Smooth muscle cell (in vitro differentiated cells): ENCODE measurements at regions not wholly inside any gene's neighbourhood (a gene's known extent, or its start where the extent isn't known, plus 50 kb on each side); places are given as distances from the start of the nearest gene placed in this dataset.

Experiments used
- DNase-seq: peaks from one replicate; lab custom pipeline; 2025; ENCODE audit not compliant: unreplicated experiment; lab: John Stamatoyannopoulos, UW
- H2AFZ ChIP-seq: fragments of 200-600 bp; sonication (generic); 2 replicates; pipeline ENCODE4 v1.6.0; 2016; ENCODE audit warnings: antibody characterized with exemption, low read depth, mild to moderate bottlenecking
- H3F3A ChIP-seq: fragments of 200-600 bp; sonication (generic); 2 replicates; pipeline ENCODE4 v1.6.0; 2017; ENCODE audit warnings: antibody characterized with exemption, low read depth
- H3K27ac ChIP-seq: fragments of 200-600 bp; sonication (generic); 2 replicates; pipeline ENCODE4 v1.5.1; 2016; ENCODE audit warnings: low read depth, mild to moderate bottlenecking
- H3K27me3 ChIP-seq: fragments of 200-600 bp; sonication (generic); 2 replicates; pipeline ENCODE4 v1.6.1; 2016; ENCODE audit warnings: low read depth, mild to moderate bottlenecking
- H3K36me3 ChIP-seq: fragments of 200-600 bp; sonication (generic); 2 replicates; pipeline ENCODE4 v1.5.1; 2016; ENCODE audit warnings: low read depth
- H3K4me1 ChIP-seq: fragments of 200-600 bp; sonication (generic); 2 replicates; pipeline ENCODE4 v1.5.1; 2016; ENCODE audit warnings: low read depth
- H3K4me2 ChIP-seq: fragments of 200-600 bp; sonication (generic); 2 replicates; pipeline ENCODE4 v1.6.0; 2016; ENCODE audit warnings: mild to moderate bottlenecking
- H3K4me3 ChIP-seq: fragments of 200-600 bp; sonication (generic); 2 replicates; pipeline ENCODE4 v1.5.1; 2016; ENCODE audit warnings: mild to moderate bottlenecking
- H3K79me2 ChIP-seq: fragments of 200-600 bp; sonication (generic); 2 replicates; pipeline ENCODE4 v1.6.0; 2016; ENCODE audit warnings: low read depth, mild to moderate bottlenecking
- H3K9ac ChIP-seq: fragments of 200-600 bp; sonication (generic); 2 replicates; pipeline ENCODE4 v1.6.0; 2016; ENCODE audit warnings: low read depth
- H3K9me3 ChIP-seq: fragments of 200-600 bp; sonication (generic); replicated peaks from 2 replicates; pipeline ENCODE4 v1.5.1; 2016; ENCODE audit warnings: low read depth
- H4K20me1 ChIP-seq: fragments of 200-600 bp; sonication (generic); 2 replicates; pipeline ENCODE4 v1.6.0; 2016; ENCODE audit warnings: low read depth
- WGBS: methylation state at CpG from one replicate; pipeline ENCODE4 v1.1.7; 2016; ENCODE audit warnings: low lambda C conversion rate; 5-methylcytosine and 5-hydroxymethylcytosine counted together
- TF ChIP-seq, protein P1 (sequence below): fragments of 200-600 bp; sonication (generic); IDR thresholded peaks from 2 replicates; pipeline ENCODE4 v1.5.1; 2017; ENCODE audit warnings: borderline replicate concordance, mild to moderate bottlenecking, antibody characterized with exemption; ENCODE audit not compliant: insufficient read depth, poor library complexity, severe bottlenecking

DNA sequence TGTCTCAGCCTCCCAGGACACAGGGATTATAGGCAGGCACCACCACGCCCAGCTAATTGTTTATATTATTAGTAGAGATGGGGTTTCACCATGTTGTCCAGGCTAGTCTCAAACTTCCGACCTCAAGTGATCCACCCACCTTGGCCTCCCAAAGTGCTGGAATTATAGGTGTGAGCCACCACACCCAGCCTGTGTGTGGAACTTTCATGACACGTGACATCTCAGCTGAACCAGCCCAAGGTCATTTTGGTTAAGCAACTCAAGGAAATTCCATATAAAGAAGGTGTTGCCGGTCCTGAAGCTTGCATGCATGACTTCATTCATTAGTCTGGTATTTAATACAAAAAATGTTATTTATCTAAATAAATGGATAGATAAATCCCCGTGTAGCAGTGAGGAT lies 145.5 kb downstream of the AXIN2 start:
- no peaks in the 10 kb centered on the region for H3K36me3 ChIP-seq
- no peak overlapping the region for H3K4me2 ChIP-seq
- TF ChIP-seq, protein P1, sequence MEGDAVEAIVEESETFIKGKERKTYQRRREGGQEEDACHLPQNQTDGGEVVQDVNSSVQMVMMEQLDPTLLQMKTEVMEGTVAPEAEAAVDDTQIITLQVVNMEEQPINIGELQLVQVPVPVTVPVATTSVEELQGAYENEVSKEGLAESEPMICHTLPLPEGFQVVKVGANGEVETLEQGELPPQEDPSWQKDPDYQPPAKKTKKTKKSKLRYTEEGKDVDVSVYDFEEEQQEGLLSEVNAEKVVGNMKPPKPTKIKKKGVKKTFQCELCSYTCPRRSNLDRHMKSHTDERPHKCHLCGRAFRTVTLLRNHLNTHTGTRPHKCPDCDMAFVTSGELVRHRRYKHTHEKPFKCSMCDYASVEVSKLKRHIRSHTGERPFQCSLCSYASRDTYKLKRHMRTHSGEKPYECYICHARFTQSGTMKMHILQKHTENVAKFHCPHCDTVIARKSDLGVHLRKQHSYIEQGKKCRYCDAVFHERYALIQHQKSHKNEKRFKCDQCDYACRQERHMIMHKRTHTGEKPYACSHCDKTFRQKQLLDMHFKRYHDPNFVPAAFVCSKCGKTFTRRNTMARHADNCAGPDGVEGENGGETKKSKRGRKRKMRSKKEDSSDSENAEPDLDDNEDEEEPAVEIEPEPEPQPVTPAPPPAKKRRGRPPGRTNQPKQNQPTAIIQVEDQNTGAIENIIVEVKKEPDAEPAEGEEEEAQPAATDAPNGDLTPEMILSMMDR, result no peak
- no peak overlapping the region for H3K4me3 ChIP-seq
- H2AFZ ChIP-seq, result no peak overlapping the region
- no peaks in the 10 kb centered on the region for H3K4me1 ChIP-seq
- no peaks in the 10 kb centered on the region for H3K9me3 ChIP-seq
- no peaks in the 10 kb centered on the region for H3K79me2 ChIP-seq
- no peak overlapping the region for H3K9ac ChIP-seq
- H3F3A ChIP-seq, result no peaks in the 10 kb centered on the region
- H3K27ac ChIP-seq, result no peak overlapping the region
- DNase-seq, result no peak
- WGBS, result 90% methylated on average over 5 of the region's 5 CpGs
- H3K27me3 ChIP-seq, result no peaks in the 10 kb centered on the region
- no peaks in the 10 kb centered on the region for H4K20me1 ChIP-seq

DNA sequence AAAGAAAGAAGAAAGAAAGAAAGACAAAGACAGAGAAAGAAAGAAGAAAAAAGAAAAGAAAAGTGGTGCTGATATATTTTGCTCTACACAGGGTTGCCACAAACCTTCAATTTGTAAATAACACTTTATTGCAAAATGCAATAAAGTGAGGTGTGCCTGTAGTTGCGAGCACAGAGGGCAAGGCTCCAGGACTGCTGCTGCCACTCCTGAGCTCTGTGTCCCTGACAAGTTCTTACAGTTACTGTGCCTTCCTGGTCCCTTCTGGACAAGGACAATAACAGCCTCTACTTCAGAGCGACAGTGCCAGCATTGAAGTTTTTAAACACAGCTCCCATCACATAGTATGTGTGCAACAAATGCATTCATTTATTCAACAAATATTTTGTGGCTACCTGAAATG lies 148.1 kb downstream of the AXIN2 start:
- TF ChIP-seq, protein P1, result no peak
- WGBS, result 98% methylated on average over 2 of the region's 2 CpGs
- H3K4me2 ChIP-seq, result no peak overlapping the region
- H4K20me1 ChIP-seq, result no peaks in the 10 kb centered on the region
- no peak for DNase-seq
- H3K36me3 ChIP-seq, result no peaks in the 10 kb centered on the region
- no peak overlapping the region for H3K27ac ChIP-seq
- no peak overlapping the region for H3K9ac ChIP-seq
- no peaks in the 10 kb centered on the region for H3F3A ChIP-seq
- no peaks in the 10 kb centered on the region for H3K9me3 ChIP-seq
- H2AFZ ChIP-seq, result no peak overlapping the region
- H3K79me2 ChIP-seq, result no peaks in the 10 kb centered on the region
- H3K4me1 ChIP-seq, result no peaks in the 10 kb centered on the region
- no peaks in the 10 kb centered on the region for H3K27me3 ChIP-seq
- no peak overlapping the region for H3K4me3 ChIP-seq

GRCh38 chr17:65409381-65409780 lies 152.1 kb downstream of the AXIN2 start:
- Histone ChIP-seq H3K27me3 (no peaks in the 10 kb centered on the region), H3K9me3 (no peaks in the 10 kb centered on the region), H3K36me3 (no peaks in the 10 kb centered on the region), H3K9ac (no peak overlapping the region), H3K4me2 (no peak overlapping the region), H3K27ac (peak overlapping the region; percentile 2), H4K20me1 (no peaks in the 10 kb centered on the region), H2AFZ (no peak overlapping the region), H3F3A (no peaks in the 10 kb centered on the region), H3K4me1 (no peaks in the 10 kb centered on the region), H3K4me3 (no peak overlapping the region), H3K79me2 (no peaks in the 10 kb centered on the region)
- TF ChIP-seq, protein P1, result no peak
- no peak for DNase-seq
- WGBS, result 9% methylated on average over 1 of the region's 1 CpG

- no peaks in the 10 kb centered on the region for H3K36me3 ChIP-seq
- H3K9ac ChIP-seq, result no peak overlapping the region
- no peak overlapping the region for H2AFZ ChIP-seq
- no peaks in the 10 kb centered on the region for H3F3A ChIP-seq
- WGBS, result over 99% methylated on average over 2 of the region's 2 CpGs
- H3K9me3 ChIP-seq, result no peaks in the 10 kb centered on the region
- no peak overlapping the region for H3K27ac ChIP-seq
- H3K4me3 ChIP-seq, result no peak overlapping the region
- no peaks in the 10 kb centered on the region for H3K4me1 ChIP-seq
- no peak overlapping the region for H3K4me2 ChIP-seq
- no peak for DNase-seq
- H3K27me3 ChIP-seq, result no peaks in the 10 kb centered on the region
- TF ChIP-seq, protein P1, result no peak
- H3K79me2 ChIP-seq, result no peaks in the 10 kb centered on the region
- H4K20me1 ChIP-seq, result no peaks in the 10 kb centered on the region
Observed at GRCh38 chr17:65408050-65408449, 153.4 kb downstream of the AXIN2 start.
